GM20000 (cell line): ENCODE measurements at regions not wholly inside any gene's neighbourhood (a gene's known extent, or its start where the extent isn't known, plus 50 kb on each side); places are given as distances from the start of the nearest gene placed in this dataset.

Experiments used
- DNase-seq: peaks from one replicate; pipeline ENCODE4 v3.0.0; 2012; ENCODE audit warnings: low spot score
- CTCF ChIP-seq: IDR thresholded peaks from 2 replicates; pipeline ENCODE4 v1.5.1; 2012; ENCODE audit warnings: mild to moderate bottlenecking, control low read depth; ENCODE audit errors: extremely low read depth, missing control alignments

GRCh38 chr18:27404855-27405254 is 219.7 kb upstream of the CHST9 start:
- no peak for TF ChIP-seq CTCF
- DNase-seq: no peak

- DNase-seq: no peak
- no peak for TF ChIP-seq CTCF
Observed at GRCh38 chr18:27400001-27400400, 214.9 kb upstream of the CHST9 start.

- TF ChIP-seq CTCF: no peak
- no peak for DNase-seq
Observed at GRCh38 chr18:27395752-27396151, 210.6 kb upstream of the CHST9 start.

- no peak for TF ChIP-seq CTCF
- no peak for DNase-seq
Observed at GRCh38 chr18:27394687-27395086, 209.6 kb upstream of the CHST9 start.

- no peak for DNase-seq
- TF ChIP-seq CTCF: no peak
Observed at GRCh38 chr18:27382567-27383216, 197.6 kb upstream of the CHST9 start.

GRCh38 chr18:27378431-27379095 is 193.5 kb upstream of the CHST9 start:
- TF ChIP-seq CTCF: no peak
- DNase-seq: peak; percentile 4

GRCh38 chr18:27377251-27377650 is 192.1 kb upstream of the CHST9 start:
- DNase-seq: no peak
- no peak for TF ChIP-seq CTCF
